ENCODE measurements at regions not wholly inside any gene's neighbourhood (a gene's known extent, or its start where the extent isn't known, plus 50 kb on each side); places are given as distances from the start of the nearest gene placed in this dataset. TPM values are rescaled to one million over a fixed set of nuclear protein-coding genes. Genes with fewer than 3 reads are reported as not detected.

Small RNA genes lying in the stretch of these regions (small RNA-seq; reads per million reads assigned to genes)
- gene AC133485.4 (ENCODE audit: low read depth) (not detected), gene AC142381.2 (ENCODE audit: low read depth) (not detected), gene IGHV1OR16-3 (ENCODE audit: low read depth) (not detected), gene IGHV3OR16-9 (ENCODE audit: low read depth) (not detected)

All from mesenchymal stem cell (in vitro differentiated cells and primary cell).